HK-2 (cell line): ENCODE measurements at regions not wholly inside any gene's neighbourhood (a gene's known extent, or its start where the extent isn't known, plus 50 kb on each side); places are given as distances from the start of the nearest gene placed in this dataset.
"Not testable (repeated sequence)": the region's sequence is repeated elsewhere in the genome, so short reads cannot be mapped to it uniquely, and the experiment has no call there.

Source experiments
- DNase-seq: peaks from one replicate; pipeline ENCODE4 v3.0.0-alpha.2; 2018; ENCODE audit not compliant: unreplicated experiment

GRCh38 chr1:104463126-104463697, 713.5 kb downstream of the AMY1C start:
- no peak for DNase-seq

DNA sequence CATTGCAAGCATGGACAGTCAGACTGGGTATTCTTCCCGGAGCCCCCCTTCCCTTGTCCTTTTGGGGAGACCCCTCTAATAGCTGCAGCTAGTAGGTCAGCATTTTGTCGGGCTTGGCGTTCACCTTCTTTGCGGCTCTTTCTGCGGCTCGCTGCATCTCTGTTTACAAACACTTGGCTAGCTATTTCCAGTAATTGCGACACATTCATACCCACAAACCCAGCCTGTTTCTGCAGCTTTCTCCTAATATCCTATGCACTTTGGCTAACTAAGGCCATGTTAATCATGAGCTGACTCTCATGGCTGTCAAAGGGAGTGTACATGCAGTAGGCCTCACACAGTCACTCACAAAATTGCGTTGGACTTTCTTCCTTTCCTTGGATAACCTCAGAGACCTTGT, 716.4 kb downstream of the AMY1C start:
- DNase-seq, result no peak

DNA sequence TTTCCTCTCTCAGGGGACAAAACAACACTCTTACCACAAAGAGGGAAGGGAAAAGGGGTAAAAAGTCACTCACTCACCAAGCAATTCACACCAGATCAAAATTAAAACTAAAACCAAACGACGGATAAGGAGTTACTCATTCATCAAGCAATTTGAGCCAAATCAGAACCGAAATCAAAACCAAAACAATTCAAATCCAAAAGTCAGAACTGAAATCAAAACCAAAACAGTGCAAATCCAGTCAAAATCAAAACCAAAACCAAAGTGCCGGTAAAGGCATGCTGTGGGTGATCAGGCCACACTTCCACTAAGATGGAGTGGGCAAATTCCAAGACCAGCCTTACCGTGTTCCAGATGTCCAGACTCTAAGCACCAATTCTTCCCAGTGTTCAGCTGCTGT, 717.9 kb downstream of the AMY1C start:
- DNase-seq, result no peak

GRCh38 chr1:104468282-104468681, 718.6 kb downstream of the AMY1C start:
- DNase-seq, result no peak

DNA sequence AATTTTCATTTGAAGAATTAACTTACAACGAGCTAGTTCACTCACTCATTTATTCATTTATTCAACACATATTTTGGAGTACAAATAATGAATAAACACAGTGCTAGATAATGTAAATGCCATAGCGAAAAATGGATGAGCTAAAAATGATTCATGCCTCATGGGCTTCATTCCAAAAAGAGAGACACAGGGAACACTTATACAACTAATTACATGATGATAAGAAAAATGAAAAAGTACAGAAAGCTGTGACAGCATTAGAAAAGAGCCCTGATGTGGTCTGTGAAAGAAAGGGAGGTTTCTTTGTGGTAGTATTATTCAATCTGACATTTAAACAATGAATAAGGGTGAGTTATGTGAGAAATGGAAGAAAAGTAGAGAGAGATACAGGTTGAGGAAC, 726.4 kb downstream of the AMY1C start:
- no peak for DNase-seq

- DNase-seq, result no peak
Measured at GRCh38 chr1:104488296-104489015, 738.8 kb downstream of the AMY1C start.

DNA sequence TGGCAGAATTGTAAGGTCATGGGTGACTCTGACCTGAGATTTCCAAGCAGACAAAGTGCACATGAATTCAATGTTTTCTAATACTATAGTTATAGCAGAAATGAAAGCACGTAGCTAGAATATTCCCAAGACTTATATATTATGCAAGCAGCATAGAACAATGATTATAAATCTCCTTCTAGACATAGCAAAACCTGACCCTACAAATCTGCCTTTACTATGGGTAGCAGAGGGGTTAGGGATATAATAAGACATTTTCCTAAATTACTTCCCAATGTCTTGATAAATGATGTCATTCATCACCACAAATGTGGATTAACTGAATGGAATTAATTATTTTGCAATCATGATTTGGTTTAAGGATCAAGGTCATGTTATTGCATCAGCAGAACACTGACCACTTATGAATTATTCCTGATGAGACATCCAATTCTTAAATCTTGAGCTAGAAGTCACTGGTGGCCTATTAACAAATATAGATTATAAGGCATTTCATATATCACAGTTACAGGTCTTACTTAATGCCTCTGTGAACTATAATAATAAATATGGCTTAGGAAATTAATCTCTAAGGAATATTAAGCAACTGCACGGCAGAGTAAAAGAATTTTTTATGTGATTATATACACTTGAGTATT, 776.6 kb downstream of the AMY1C start:
- no peak for DNase-seq

DNA sequence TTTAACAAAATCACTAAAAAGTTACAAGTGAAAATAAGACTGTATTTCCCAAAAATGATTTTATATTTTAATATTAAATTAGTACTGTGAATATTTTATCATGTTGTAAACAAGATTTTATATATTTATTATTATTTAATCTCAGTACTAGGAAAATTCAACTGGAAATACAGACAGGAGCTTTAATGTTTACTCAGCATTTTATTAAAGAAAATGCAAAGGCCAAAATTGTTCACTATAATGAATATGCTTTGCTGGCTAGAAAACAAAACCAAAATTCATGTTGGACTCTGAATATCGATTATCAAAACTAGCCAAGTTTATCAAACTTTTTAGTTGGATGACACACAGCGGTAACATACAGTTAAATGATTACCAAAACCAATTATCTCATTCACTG, 782.3 kb downstream of the AMY1C start:
- no peak for DNase-seq

GRCh38 chr1:104574620-104575019, 824.9 kb downstream of the AMY1C start:
- DNase-seq, result no peak

- DNase-seq, result no peak
Measured at GRCh38 chr1:104592926-104593325, 843.2 kb downstream of the AMY1C start.

DNA sequence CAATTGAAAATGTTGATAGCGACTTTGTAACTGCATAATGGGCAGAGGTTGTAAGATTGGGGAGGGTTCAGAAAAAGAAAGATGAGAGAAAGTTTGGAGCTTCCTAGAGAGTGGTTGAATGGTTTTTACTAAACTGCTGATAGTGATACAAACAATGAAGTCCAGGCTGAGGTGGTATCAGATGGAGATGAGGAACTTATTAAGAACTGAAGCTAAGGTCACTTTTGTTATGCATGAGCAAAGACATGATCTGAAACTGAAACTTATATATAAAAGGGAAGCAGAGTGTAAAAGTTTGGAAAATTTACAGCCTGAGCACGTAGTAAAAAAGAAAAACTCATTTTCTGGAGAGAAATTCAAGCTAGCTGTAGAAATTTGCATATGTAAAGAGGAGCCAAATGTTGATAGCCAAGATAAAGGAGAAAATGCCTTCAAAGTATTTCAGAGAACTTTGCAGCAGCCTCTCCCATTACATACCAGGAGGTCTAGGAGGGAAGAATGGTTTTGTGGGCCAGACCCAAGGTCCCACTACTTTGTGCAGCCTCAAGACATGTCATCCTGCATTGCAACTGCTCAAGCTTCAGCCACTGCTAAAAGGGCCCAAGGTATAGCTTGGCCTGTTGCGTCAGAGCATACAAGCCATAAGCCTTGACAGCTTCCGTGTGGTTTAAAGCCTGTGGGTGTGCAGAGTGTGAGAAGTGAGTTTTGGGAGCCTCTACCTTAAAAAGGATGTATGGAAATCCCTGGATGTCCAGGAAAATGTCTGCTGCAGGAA, 843.9 kb downstream of the AMY1C start:
- no peak for DNase-seq

GRCh38 chr1:104617474-104617873, 867.8 kb downstream of the AMY1C start:
- no peak for DNase-seq

- DNase-seq, result no peak
Measured at GRCh38 chr1:104621221-104621620, 871.5 kb downstream of the AMY1C start.

DNA sequence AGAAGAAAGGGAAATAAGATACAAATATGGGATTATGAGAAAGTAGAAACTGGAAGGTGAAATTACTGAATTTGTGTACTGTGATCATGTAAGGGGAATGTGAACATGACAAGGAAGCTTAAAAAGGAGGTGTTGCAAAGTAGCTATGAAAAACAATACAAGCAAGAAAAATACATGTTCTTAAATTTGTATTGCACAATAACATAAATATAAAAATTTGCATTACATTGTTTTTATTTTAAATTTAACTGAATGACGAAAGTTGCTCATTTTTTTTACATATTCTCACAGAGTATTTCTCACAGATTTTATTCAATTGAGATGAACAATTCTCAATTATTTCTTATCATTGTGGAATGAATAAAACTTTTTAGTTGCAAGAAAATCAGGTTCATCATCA, 874.8 kb downstream of the AMY1C start:
- DNase-seq, result no peak

GRCh38 chr1:104629589-104629988, 879.9 kb downstream of the AMY1C start:
- DNase-seq, result no peak

GRCh38 chr1:104630567-104631149, 881.0 kb downstream of the AMY1C start:
- no peak for DNase-seq

DNA sequence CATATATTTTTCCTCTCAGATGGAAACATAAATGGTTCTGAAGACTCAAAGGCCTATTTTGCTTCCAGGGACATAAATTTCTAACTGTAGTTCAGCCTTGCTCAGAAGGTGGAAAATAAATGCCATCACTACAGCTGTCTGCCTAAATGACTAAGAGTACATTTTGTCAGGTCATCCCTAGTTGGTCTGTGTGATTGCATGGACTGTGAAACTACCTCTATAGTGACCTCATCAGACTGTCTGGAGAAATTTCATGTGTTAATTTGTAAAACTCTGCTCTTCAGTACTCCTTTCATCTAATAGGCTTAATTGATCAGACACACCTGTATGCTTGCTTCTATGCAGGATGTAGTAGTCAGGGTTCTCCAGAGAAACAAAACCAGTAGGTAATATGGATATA, 886.9 kb downstream of the AMY1C start:
- DNase-seq, result no peak

GRCh38 chr1:104646233-104646632, 896.5 kb downstream of the AMY1C start:
- no peak for DNase-seq

DNA sequence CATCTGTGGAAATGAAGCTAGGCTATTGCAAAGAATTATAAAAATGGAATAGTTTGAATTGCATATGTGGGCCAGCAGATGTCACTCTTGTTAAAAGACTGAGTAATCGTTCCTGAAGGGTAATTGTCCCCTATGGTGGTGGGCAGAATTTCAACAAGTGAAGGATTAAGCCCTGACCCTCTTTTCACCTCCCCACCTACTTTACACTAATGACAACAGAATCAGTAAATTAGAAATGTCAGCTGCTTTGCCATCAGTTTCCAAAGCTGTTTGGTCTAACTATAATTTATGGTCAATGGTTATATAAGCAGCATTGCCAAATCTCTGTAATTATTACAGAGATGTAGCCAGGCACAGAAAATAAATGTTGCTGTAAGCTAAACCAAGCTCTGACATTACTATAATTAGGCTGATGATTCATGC, 898.6 kb downstream of the AMY1C start:
- no peak for DNase-seq

GRCh38 chr1:104664374-104664773, 914.7 kb downstream of the AMY1C start:
- DNase-seq, result not testable (repeated sequence)

GRCh38 chr1:104665300-104665699, 915.6 kb downstream of the AMY1C start:
- DNase-seq, result no peak

DNA sequence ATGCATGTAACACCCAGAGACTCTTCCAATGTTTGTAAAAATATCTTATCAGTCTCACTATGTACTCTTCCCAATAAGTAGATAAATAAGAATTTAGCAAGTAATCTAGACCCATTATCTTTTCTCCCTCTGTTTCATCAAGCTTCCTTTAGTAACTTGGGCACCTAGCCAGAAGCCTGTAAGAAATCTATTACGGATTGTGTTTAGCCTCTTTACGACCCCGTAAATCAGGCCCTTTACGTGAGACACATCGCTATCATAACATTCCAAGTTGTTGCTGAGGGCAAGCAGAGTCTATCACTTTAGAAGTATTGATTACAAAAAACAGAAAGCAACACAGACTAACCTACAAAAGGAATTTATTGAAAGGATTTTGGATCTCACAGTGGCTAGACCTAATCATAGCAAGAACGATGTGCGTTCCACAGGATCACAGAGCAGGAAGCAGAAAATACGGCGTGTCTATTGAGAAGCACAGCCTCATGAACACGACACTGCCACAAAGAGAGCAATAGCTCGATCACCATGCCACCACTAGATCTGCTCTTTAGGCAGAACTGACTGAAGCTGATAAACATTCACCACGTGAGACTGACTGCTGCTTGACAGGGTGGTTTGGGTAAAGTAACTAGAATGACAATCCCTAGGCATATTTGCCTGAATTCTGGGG, 922.1 kb downstream of the AMY1C start:
- DNase-seq, result no peak
